ENCODE measurements at regions not wholly inside any gene's neighbourhood (a gene's known extent, or its start where the extent isn't known, plus 50 kb on each side); places are given as distances from the start of the nearest gene placed in this dataset.

- BruUV-seq (replicated peaks) = no TSS peak
- H3K4me3 Mint-ChIP-seq (ENCODE audit: unreplicated experiment) = no peak overlapping the region
- H3K36me3 Mint-ChIP-seq (ENCODE audit: insufficient read depth, unreplicated experiment) = no peaks in the 10 kb centered on the region
- no peak for TF ChIP-seq CTCF (IDR thresholded peaks at IDR 0.05; ENCODE audit: unreplicated experiment)
- H3K4me1 Mint-ChIP-seq (ENCODE audit: insufficient read depth, unreplicated experiment) = peaks cover 7% of the 10 kb centered on the region
- no peak for DNase-seq (ENCODE audit: unreplicated experiment)
- peaks cover 8% of the 10 kb centered on the region for H3K9me3 Mint-ChIP-seq (ENCODE audit: unreplicated experiment)
- intact Hi-C loops (cut with micrococcal nuclease) = no loop called here
- no peak overlapping the region for H3K27ac Mint-ChIP-seq (ENCODE audit: low read depth, unreplicated experiment)
- ChIA-PET CTCF (no interaction called here), POLR2A (interaction anchor here (0.7 kb wide), 1 partner anchor 675 kb away, joined by 4 read pairs; no protein-coding TSS in a partner anchor)
- no peaks in the 10 kb centered on the region for H3K27me3 Mint-ChIP-seq (ENCODE audit: insufficient read depth, unreplicated experiment)
Measured at GRCh38 chr11:69402251-69402887, 79.1 kb upstream of the LINC01488 start.

DNA sequence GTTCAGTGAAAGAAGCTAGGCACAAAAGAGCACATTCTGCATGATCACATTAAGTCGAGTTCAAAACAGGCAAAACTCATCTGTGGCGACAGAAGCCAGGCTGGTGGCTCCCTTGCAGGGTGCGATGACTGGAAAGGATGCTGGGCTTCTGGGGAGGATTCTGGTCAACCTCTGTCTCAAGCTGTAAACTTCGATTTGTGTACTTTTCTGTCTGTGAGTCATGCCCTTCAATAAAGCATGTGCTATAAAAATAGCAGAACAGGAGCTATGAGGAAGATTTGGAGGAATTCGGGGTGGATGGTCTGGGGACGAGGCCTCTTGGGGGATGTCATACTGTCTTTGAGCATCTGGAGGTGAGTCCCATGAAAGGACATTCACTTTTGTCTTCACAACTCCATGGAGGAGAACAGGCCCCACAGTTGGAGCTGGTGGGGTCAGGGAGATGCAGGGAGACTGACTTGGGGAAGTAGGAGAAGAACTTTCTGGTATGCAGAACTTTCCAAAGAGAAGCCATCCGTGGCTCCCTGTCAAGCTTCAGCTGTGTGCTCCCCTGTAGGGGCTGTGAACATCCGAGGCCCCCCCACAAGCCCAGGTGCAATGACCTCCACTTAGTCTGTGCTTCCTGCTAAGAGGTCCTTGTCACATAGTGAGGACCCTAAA, 77.8 kb upstream of the LINC01488 start:
- ChIA-PET POLR2A (no interaction called here), CTCF (no interaction called here)
- peak; percentile 10 for DNase-seq (ENCODE audit: unreplicated experiment)
- no peak overlapping the region for H3K27ac Mint-ChIP-seq (ENCODE audit: low read depth, unreplicated experiment)
- H3K4me1 Mint-ChIP-seq (ENCODE audit: insufficient read depth, unreplicated experiment) = peaks cover under 1% of the 10 kb centered on the region
- H3K9me3 Mint-ChIP-seq (ENCODE audit: unreplicated experiment) = peaks cover 8% of the 10 kb centered on the region
- no peaks in the 10 kb centered on the region for H3K27me3 Mint-ChIP-seq (ENCODE audit: insufficient read depth, unreplicated experiment)
- intact Hi-C loops (cut with micrococcal nuclease) = no loop called here
- TF ChIP-seq CTCF (IDR thresholded peaks at IDR 0.05; ENCODE audit: unreplicated experiment) = no peak
- no peaks in the 10 kb centered on the region for H3K36me3 Mint-ChIP-seq (ENCODE audit: insufficient read depth, unreplicated experiment)
- no TSS peak for BruUV-seq (replicated peaks)
- H3K4me3 Mint-ChIP-seq (ENCODE audit: unreplicated experiment) = no peak overlapping the region

DNA sequence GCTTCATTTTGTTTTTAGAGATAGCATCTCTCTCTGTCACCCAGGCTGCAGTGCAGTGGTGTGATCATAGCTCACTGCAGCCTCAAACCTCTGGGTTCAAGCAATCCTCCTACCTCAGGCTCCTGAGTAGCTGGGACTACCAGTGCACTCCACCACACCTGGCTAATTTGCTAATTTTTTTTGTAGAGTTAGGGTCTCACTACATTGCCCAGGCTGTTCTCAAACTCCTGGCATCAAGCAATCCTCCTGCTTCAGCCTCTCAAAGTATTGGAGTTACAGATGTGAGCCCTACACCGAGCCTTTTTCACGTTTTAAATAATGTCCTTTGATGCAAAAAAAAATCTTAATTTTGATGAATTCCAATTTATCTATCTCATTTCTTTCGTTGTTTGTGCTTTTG, 75.4 kb upstream of the LINC01488 start:
- Mint-ChIP-seq H3K27ac (ENCODE audit: low read depth, unreplicated experiment) (no peak overlapping the region), H3K9me3 (ENCODE audit: unreplicated experiment) (peaks cover 8% of the 10 kb centered on the region), H3K36me3 (ENCODE audit: insufficient read depth, unreplicated experiment) (no peaks in the 10 kb centered on the region), H3K4me1 (ENCODE audit: insufficient read depth, unreplicated experiment) (no peaks in the 10 kb centered on the region), H3K27me3 (ENCODE audit: insufficient read depth, unreplicated experiment) (no peaks in the 10 kb centered on the region), H3K4me3 (ENCODE audit: unreplicated experiment) (no peak overlapping the region)
- DNase-seq (ENCODE audit: unreplicated experiment) = no peak
- CTCF ChIA-PET = interaction anchor here (0.6 kb wide), 1 partner anchor 9 kb away, joined by 5 read pairs; no protein-coding TSS in a partner anchor
- no TSS peak for BruUV-seq (replicated peaks)
- POLR2A ChIA-PET = no interaction called here
- no peak for TF ChIP-seq CTCF (IDR thresholded peaks at IDR 0.05; ENCODE audit: unreplicated experiment)
- intact Hi-C loops (cut with micrococcal nuclease) = no loop called here

DNA sequence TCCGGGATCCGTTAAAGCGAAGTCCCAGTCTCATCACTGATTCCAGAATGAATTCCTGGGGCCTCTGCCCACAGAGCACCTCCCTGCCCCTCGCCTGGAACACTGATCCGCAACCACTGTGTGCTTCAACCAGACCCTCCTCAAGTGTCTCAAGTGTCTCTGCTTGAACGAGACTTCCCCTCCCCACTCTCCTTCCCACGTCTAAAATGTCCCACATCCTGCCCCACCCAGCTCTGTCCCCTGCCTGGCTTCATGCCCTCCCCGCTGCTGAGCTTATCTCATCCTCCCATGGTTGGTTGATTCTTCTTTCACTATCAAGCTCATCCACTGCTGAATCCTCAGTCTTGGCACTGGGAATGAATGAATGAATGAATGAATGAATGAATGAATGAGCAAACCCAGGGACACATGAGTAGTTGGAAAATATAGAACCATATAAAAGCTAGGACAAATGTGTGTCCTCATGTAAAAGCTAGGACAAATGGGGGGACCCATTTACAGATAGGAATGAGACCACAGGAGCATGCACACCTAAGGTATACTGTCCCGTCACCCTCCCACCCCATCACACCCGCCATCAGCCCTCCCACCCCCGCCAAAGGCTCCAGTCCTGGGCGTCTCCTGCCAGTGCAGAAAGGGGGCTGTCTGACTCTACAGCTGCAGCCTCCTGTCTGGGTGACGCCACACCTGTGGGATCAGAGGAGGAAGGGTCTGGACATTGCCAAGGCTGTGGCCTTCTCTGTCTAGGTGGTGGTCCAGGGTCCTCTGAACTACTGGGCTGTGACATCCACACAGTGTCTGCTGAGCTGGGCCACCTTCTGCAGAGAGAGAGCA, 71.4 kb upstream of the LINC01488 start:
- Mint-ChIP-seq H3K27ac (ENCODE audit: low read depth, unreplicated experiment) (no peak overlapping the region), H3K36me3 (ENCODE audit: insufficient read depth, unreplicated experiment) (no peaks in the 10 kb centered on the region), H3K4me3 (ENCODE audit: unreplicated experiment) (no peak overlapping the region), H3K4me1 (ENCODE audit: insufficient read depth, unreplicated experiment) (no peaks in the 10 kb centered on the region), H3K9me3 (ENCODE audit: unreplicated experiment) (no peaks in the 10 kb centered on the region), H3K27me3 (ENCODE audit: insufficient read depth, unreplicated experiment) (no peaks in the 10 kb centered on the region)
- no peak for DNase-seq (ENCODE audit: unreplicated experiment)
- BruUV-seq (replicated peaks) = no TSS peak
- CTCF ChIA-PET = no interaction called here
- no peak for TF ChIP-seq CTCF (IDR thresholded peaks at IDR 0.05; ENCODE audit: unreplicated experiment)
- POLR2A ChIA-PET = interaction anchor here (0.7 kb wide), 1 partner anchor 32 kb away, joined by 3 read pairs; no protein-coding TSS in a partner anchor
- intact Hi-C loops (cut with micrococcal nuclease) = no loop called here

Data from MCF 10A (cell line).